GDM1 (cell line): ENCODE measurements at regions not wholly inside any gene's neighbourhood (a gene's known extent, or its start where the extent isn't known, plus 50 kb on each side); places are given as distances from the start of the nearest gene placed in this dataset.

Source experiments
- DNase-seq: peaks from one replicate; lab custom pipeline; 2025; lab: John Stamatoyannopoulos, UW

DNA sequence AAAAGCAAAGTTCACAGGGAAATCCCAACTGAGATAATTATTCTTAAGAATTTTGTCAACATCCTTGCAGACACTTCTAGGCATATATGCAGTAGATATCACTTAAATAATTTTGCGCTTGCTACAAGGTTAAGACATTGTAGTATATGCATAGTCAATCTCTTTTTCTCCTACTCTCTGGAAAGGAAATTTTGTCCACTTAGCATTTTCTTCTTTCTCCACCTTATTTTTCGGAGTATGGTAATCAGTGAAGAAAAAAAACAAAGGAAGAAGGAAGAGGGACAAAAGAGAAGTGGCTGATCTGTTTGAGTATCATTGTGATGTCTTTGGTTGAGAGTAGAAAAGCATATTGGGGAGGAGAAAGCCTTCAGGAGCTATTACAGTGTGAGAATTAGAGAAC lies 104.6 kb downstream of the LACC1 start:
- no peak for DNase-seq

DNA sequence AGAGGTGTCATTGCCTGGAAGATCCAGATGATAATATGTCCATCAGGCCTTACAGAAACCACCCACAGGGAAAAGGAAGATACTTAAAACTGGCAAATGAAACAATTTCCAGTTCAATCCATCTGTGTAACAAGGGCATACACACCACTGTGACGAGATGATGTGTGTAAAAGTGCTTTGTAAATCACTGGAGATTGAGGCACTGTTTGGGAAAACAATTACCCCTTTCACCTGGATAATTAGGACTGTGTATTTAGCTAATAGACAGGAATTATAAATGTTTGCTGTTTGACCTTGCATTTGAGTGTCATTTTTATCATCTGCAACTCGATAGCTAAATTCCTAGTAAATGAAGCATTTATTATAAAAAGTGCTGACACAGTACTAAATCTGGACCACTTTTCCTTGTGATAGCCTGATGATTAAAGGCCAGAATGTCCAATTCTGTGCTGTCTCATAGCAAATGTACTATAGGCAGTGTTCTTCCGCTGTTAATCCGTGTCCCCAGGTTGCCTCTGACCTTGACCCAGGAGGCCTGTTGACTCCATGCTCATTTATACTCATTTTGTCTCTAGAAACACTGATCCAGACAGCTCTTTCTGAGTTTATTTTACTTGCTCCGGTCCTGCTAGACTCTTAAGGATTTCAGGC lies 105.8 kb downstream of the LACC1 start:
- DNase-seq: no peak

DNA sequence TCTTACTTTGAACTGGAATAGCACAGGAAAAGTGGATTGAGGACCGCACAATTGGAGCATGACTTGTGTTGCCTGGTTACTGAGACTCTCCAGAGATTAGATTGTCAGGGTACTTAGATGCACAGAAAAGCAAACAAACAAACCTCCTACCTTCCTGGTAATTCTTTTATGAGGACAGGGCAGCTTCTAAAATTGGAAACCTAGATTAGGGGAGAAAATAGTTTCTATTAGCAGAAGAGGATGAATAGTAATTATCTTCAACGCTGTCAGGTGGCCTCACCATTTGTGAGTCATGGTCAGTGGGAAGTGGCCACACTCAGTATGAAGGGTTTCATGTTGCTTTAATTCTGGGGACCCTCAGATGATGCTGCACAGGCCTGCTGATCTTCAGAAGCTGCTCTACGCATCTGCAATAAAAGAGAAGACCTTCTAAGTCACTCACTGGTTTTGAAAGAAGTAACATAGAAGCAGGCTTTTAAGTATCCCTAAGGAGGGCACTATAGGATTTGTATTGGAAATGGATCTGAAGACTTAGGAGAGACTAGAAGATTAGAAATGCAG lies 106.8 kb downstream of the LACC1 start:
- no peak for DNase-seq

DNA sequence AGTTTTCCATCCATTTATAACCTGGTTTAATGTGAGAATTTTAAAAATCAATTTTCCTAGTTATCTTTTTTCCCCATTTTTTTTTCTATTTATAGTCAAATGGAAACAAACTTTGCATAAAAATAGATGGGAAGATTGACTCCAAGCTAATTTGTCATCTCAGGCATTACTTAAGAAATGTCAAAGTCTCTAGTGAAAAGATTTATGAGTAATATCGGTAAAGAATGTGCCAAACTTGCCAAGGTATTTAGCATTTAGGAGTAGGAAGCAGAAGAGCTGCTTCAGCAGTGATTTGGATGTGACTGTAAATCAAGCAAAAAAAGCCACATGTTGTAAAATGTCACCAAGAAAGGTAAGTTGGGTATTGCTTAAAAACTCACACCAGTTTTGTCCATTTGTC lies 108.6 kb downstream of the LACC1 start:
- DNase-seq: no peak

DNA sequence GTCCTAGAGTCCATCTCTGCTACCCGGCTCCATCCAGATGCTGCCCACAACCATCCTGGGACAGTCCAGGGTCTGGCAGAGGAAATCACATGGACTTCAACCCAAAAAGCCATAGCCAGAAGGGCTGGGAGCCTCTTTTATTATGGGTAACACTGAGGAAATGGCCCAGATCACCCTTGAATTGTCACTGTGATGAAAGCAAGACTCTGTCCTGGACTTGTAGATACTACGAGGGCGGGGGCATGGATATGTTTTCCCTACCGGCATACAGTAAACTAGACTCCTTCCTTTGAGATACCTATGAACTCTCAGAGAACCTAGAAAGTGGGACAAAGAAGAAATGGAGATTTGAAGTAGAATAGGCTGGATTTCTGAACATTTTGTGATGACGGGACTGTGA lies 110.3 kb downstream of the LACC1 start:
- no peak for DNase-seq

DNA sequence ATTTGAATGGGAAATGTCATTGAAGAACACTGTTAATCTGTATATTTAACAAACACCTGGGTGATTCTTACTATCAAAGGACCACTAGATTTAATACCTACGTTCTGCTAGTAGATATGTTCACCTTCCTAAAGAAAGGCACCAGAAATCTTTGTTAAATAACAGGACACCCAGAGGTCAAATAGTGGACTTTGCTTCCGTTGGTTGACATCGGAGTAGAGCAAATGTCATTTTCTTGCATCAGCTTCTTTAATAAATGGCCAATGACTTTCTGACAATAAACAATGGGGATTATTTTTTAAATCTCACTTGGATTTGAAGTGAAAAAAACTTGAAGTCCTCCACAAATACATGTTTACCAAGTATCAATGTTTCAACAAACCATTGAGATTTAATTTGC lies 111.1 kb downstream of the LACC1 start:
- DNase-seq: no peak

DNA sequence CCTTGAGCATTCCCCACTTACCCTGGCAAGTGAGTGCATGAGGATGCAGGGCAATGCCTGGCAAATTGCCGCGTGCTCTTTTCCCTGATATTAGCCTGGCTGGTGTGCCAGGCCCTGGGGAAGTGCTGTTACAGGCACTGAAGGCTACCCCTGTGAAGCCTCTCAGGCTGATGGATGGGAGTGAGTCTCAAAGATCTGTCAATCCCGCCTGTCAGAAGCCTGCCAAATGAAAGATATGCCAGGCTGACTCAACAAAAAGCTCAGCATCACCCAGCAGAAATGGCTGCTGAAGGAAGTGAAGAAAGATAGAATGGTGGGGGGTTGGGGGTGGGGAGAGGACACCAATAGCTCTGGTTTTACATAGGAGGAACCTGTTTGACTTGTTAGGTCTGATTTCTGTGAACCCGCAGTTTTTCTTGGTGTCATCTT lies 112.1 kb downstream of the LACC1 start:
- no peak for DNase-seq

DNA sequence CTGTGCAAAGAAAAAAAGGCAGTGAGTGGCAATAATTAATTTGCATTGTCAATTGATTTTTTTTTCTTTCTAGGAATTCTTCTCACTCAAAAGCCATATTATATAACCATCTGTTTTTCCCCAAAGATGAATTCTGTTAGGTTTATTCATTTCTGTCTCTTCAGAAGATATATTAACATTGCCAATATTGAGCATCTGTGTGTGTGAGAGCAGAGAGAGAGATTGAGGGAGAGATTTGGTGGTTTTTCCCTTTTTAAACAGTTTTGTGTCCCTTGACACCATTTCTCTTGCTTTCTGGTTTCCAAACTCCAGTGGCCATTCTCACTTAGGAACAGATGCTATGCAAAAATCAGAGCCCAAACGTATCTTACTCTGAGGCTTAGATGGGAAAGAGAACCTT lies 112.5 kb downstream of the LACC1 start:
- DNase-seq: no peak

DNA sequence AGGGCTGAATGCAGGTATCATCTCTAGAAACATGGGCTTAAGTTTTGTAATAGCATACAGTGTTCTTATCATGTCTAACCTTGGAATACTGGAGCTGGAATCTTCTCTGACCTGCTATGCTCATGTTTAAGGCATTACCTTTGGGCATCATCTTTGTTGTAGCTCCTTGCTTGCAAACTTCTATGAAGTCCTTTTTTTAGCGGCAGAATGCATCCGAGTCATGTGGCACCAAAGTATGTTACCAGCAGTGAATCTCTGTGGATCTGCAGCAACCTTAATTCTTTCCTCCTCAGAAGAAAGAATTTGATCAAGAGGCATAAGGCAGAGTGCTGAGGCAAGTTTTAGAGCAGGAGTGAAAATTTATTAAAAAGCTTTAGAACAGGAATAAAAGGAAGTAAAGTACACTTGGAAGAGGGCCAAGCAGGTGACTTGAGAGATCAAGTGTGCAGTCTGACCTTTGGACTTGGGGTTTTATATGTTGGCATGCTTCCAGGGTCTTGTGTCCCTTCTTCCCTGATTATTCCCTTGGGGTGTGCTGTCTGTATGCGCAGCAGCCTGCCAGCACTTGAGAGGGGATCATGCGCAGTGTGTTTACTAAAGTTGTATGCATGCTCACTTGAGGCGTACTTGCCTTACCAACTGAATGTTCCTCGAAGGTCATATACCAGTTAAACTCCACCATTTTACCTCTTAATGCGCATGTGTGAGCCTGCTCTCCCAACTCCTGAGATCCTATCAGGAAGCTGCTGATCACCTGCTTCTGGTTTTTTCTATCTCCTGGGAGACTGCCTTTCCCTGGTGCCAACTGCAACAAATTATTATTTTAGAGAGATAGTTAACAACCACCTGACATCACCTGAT lies 115.5 kb downstream of the LACC1 start:
- no peak for DNase-seq

DNA sequence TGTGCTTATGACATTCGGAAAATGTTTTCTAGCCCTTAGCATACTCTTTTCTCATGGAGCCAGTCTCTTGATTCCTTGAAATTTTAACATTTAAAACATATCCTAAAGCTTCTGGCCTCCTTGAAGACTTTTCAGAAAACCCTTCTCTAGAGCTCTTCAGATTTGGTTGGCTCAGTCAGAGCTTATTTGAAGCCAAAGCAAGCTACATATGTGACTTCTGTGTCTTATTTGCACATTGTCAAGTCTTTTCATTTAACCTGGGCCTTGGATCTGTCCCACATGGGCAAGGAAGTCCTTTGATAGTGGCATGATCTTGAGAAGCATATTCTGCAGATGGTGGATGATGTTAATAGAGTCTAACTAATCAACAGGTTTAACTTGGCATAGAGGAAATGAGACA lies 116.5 kb downstream of the LACC1 start:
- DNase-seq: no peak

DNA sequence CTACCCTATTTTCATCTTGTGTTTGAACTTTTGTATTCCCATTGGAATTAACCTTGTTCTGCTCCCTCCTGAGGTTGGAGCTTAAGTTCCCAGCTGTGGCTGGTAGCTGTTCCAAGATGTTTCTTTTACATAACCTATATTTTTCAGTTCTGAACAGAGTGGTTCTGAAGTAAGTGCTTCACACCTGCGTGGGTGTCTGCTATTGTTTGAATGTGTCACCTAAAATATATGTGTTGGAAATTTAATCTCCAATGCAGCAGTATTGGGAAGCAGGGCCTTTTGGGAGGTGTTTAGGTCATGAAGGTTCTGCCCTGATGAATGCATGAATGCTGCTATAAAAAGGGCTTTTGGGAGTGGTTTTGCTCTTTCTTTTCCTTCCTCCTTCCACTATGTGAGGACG lies 123.8 kb downstream of the LACC1 start:
- DNase-seq: no peak

DNA sequence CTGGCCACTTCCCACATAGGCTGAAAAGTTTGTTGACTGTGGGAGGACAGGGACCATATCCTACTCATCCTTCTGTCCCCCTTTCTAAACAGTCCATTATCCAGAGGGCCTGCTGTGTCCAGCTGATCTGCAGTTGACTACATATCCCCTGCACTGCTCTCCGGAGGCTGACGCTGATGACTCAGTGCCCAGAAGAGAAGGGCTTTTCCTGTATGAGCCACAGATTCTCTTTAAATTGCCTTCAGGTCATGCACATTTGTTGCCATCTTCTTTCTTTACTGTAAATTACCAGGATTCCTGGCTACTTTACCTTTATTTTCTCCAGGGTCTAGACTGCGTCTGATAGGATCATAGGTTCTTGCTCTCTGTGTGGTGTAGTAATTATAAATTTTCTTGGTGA lies 125.2 kb downstream of the LACC1 start:
- DNase-seq: no peak

DNA sequence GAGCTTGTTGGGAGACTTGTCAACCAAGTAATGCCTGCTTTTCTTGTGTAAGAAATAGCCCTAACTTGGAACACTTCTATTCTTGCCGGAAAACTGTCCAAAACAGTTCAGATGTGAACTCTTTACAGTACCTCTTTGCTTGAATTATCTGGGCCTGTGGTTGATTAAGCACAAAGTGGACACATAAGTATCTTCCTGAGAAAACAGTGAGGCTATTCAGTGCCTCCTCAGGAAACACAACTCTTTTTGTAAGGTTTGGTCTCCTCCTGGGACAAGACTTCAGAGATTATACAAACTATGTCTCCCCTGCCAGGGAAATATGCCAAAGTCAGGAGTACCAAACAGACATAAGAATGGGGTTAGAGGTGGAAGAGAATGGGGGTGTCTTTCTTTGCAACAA lies 127.7 kb downstream of the LACC1 start:
- no peak for DNase-seq

DNA sequence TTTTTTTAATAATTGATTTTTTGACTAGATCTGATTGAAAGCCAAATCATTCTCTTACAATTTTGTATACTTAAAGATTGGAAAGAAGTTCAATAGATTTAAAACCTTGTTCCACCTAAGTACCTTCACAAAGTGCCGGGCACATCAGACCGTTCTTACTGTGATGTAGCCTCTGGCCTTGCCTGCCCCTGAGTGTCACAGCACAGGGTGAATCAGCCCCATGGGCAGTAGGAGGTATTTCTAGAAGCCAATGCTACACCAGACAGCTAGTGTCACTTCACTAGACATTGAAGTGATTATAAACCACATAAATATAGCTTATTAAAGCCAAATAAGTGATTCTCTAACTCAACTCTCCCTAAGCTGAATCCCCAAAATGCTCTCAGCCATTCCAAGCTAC lies 131.3 kb downstream of the LACC1 start:
- DNase-seq: no peak

DNA sequence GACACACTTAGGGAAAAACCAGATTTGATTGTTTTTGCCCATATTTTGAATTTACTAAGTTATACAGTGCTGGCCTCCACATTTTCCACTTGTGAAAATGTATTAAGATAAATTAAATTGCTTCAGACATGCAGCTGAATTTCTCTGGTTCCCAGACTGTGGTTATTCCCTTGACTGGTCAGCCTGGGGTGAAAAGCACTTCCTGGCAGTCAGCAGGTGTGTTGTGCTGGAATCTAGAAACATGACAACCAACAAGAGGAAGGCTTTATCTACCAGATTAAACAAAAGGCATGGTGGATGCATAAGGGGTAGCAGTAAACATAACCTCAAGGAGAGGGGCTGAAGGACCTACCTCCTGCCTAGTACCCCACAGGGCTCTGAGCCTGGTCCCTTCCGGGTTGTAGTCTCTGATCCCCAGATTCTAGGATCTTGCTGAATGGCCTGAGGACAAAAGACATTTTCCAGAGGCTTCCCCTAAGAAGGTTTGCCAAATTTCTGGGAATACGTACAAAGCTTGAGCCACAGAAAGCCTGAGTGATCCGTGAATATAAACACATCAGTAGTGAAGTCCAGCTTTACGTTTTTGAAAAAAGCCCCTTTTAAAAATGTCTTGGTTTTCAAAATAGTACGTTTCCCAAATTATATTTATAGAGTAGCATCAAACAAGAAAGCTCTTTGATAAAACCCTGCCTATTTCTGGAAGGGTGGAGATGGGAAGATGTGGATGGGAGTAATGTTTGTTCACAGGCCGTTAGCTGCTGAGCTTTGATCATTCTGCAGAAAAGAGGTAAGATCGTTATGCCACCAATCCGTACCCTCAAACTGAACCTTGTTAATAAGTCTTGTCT lies 133.4 kb downstream of the LACC1 start:
- no peak for DNase-seq

DNA sequence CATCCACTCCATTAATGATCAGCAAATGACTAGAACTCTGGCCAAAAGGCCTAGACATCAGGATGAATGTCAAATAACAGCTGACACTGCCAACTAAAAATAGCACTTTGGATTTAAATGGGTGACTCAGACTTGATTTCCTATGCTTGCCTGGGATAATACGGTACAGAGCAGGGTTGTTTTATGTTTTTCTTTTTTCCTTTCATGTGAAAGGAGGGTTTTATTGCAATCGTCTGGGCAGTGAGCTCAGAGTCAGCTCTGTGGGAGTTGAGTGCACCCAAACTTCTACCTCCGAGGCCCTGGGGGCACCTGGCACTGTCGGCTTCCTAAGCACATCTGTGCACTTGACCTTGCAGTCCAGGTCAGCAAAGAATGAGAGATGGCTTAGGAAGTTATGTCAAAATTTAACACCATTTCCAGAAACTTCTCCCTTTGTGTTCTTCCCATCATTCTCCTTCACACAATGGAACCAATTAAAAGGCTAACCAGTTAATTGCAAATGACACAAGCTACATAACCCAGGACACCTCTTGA lies 134.1 kb downstream of the LACC1 start:
- no peak for DNase-seq

DNA sequence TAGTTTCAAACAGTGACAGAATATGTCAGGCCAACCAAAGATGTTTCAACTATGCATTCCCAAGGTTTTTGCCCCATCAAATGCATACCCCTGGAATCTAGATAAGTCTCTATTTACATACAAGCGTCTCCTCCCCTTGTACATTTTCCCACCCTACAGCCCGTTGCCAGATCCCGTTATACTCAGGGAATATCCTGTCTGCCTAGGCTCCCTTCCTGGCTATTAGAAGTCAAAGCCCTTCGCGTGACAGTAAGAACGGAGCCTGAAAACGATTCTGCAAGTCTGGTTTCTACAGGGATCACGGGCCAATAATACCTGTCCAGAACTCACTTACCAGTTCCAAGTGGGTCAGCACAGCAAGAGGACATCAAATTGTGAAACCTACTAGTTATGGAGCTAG lies 134.8 kb downstream of the LACC1 start:
- no peak for DNase-seq

DNA sequence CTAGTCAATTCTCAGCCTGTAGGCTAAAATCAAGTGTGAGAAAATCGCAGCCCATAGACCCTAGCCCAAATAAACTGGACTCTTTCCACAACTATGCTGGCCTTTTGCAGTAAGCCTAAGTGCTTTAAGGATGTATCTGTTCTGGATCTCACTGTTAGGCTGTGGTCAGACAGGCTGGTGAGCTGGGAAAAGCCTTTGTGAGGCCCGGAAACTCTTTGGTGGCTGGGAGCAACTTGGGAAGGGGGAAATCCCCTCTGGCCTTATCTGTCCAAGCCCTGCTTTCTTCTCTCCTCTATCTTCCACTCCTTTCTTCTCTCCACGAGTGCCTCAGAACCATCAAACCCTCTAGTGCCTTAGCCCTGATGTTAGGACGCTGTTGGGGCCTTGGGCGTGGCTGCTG lies 135.4 kb downstream of the LACC1 start:
- DNase-seq: no peak

DNA sequence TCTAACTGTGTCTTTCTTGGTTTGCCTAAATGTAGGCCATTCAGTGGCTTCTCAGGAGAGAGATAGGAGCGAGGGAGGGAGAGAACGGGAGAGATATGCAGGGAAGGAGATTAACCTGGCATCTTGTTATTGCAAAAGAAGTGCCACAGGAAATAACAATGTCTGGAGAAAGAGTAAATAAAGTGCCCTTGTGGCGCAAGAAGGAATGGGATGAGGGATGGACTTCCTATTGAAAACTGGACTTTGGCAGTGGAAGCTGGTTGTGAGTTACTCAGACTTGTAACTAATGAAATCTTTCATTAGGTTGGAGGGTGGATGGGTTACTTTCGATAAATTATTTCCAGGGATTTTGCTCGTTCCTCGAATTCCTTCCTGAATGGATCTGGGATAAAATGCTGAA lies 136.1 kb downstream of the LACC1 start:
- DNase-seq: no peak

DNA sequence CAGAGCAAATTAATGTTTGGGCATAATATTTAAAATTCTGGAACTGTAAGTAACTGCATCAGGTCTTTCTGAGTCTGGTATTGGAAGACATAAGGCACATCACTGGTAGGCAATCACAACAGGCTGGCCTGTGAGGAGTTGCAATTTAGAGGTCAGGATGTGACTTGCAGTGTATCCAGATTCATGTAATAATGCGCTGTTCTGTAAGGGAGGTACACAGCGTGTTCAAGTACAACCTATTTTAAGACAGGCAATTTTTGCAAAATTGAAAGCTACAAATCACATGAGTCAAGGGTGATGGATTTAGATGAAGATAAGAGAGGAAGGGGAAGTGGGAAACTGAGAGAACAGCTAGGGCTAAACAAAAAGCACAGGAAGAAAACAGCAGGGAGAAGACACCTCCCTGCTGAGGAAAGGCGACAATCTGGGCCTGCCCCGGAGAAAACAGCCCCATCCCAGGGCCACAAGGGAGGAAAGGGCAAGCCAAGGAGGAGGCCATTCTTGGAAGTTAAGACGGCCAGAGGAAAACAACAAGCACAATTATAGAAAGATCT lies 138.1 kb downstream of the LACC1 start:
- no peak for DNase-seq

DNA sequence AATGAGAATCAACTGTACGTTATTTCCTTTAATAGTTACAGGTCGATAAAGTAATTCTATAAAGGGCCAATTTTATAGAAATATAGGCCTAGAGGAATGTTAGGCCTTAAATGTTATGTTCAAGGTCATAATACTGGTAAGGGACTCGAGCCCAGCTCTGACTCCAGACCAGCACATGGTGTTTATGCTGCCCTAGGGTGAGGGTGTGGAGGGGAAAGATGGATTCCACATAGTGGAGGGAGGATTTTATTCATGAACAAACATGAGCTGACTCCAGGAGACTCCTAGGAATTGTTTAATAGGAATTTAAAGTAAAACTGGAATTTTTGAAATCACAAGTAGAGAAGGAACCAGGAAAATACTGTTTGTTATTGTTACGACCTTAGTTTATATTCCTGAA lies 139.9 kb downstream of the LACC1 start:
- no peak for DNase-seq

DNA sequence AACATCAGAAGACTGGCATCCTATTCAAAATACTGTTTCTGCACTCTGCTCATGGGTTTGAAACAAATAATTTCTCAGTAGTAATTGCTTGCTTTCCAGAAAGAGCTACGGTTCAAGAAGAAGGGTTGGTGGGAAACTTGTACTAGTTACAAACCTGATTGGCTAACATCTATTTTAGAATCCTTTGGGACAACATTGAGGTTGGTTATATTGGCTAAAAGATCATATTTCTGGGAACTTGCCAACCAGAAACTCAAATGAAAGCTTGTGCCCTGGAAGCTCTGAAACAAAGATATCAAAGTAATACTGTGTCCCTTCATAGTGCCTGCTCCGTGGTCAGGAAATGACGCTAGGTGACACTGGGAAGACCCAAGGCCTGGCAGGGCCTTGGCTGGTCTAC lies 141.7 kb downstream of the LACC1 start:
- DNase-seq: no peak
